Cerebellar nuclear complex (tissue), 1 donor: ENCODE measurements at regions not wholly inside any gene's neighbourhood (a gene's known extent, or its start where the extent isn't known, plus 50 kb on each side); places are given as distances from the start of the nearest gene placed in this dataset.

Source experiments
- DNase-seq, 2 experiments: peaks; one replicate each; lab custom pipeline; 2025; lab: John Stamatoyannopoulos, UW

GRCh38 chr6:14903176-14904038 is 342.5 kb upstream of the JARID2 start:
- no peak for DNase-seq

- no peak for DNase-seq
These were observed 340.7 kb upstream of the JARID2 start for GRCh38 chr6:14905201-14905600.

- DNase-seq = no peak
These were observed 339.2 kb upstream of the JARID2 start for GRCh38 chr6:14906621-14907020.

GRCh38 chr6:14910692-14911547 is 334.9 kb upstream of the JARID2 start:
- DNase-seq = no peak

- no peak for DNase-seq
These were observed 333.6 kb upstream of the JARID2 start for GRCh38 chr6:14912226-14912625.

- DNase-seq = no peak
These were observed 333.2 kb upstream of the JARID2 start for GRCh38 chr6:14912706-14913105.

- DNase-seq = no peak
These were observed 331.9 kb upstream of the JARID2 start for GRCh38 chr6:14913931-14914330.

GRCh38 chr6:14915888-14916832 is 329.7 kb upstream of the JARID2 start:
- DNase-seq = no peak

- DNase-seq = no peak
These were observed 328.6 kb upstream of the JARID2 start for GRCh38 chr6:14917109-14917910.

- DNase-seq = no peak
These were observed 327.5 kb upstream of the JARID2 start for GRCh38 chr6:14918200-14918907.

- DNase-seq = no peak
These were observed 326.7 kb upstream of the JARID2 start for GRCh38 chr6:14919038-14919670.

GRCh38 chr6:14920276-14920675 is 325.6 kb upstream of the JARID2 start:
- no peak for DNase-seq

- no peak for DNase-seq
These were observed 324.7 kb upstream of the JARID2 start for GRCh38 chr6:14921170-14921569.

GRCh38 chr6:14921878-14922671 is 323.8 kb upstream of the JARID2 start:
- no peak for DNase-seq

- DNase-seq = no peak
These were observed 323.0 kb upstream of the JARID2 start for GRCh38 chr6:14922706-14923460.

- DNase-seq = no peak
These were observed 321.5 kb upstream of the JARID2 start for GRCh38 chr6:14924126-14925024.

GRCh38 chr6:14925025-14925698 is 320.7 kb upstream of the JARID2 start:
- no peak for DNase-seq
